K562 (cell line): ENCODE measurements at regions not wholly inside any gene's neighbourhood (a gene's known extent, or its start where the extent isn't known, plus 50 kb on each side); places are given as distances from the start of the nearest gene placed in this dataset.

Experiments
- ATAC-seq: fragments of 200-7000 bp; cut with Tn5 transposase; 3 replicates; pipeline ENCODE4 v1.9.1; 2020; ENCODE audit warnings: moderate library complexity
- BruUV-seq: library from RNA; stranded (reverse); fragments of 400-500 nt; replicated peaks from 2 replicates; lab custom pipeline; 2021; lab: Mats Ljungman, UMichigan
- CTCF ChIA-PET: fragments of 300-600 bp; formaldehyde crosslinking; extraction: SDS; loops from one replicate; lab custom pipeline; 2021; ENCODE audit warnings: low intra/inter-chr PET ratio; lab: Yijun Ruan, JAX
- POLR2A ChIA-PET: fragments of 300-600, 350-650 bp; sonication (Branson Sonifier 250); formaldehyde crosslinking; extraction: SDS; loops from one replicate; lab custom pipeline; 2021; ENCODE audit warnings: antibody characterized with exemption, inconsistent platforms; lab: Yijun Ruan, JAX
- DNase-seq, 4 experiments: peaks; one replicate each; pipeline versions ENCODE4 v3.0.0 to v3.0.0-alpha.2; 2011 to 2018; ENCODE audit warnings: low spot score in 3 of 4, mixed read lengths in 3 of 4; ENCODE audit errors: extremely low read depth in 1 of 4
- FAIRE-seq: peaks from 2 replicates; lab custom pipeline; 2011; peaks lifted over from hg19 to GRCh38; lab: Jason Lieb, UNC
- H2AFZ ChIP-seq: 2 replicates; pipeline ENCODE4 v1.6.0; 2011; ENCODE audit warnings: low read depth, low read length, control low read depth, inconsistent platforms
- H3K27ac ChIP-seq: fragments of 200-600 bp; 3 replicates; pipeline ENCODE4 v1.8.0; 2011; ENCODE audit warnings: low read depth, mild to moderate bottlenecking, control low read depth, inconsistent platforms, low read length, moderate library complexity, mixed read lengths; ENCODE audit errors: extremely low read depth
- H3K27me3 ChIP-seq, 2 experiments: fragments of 300-600 bp in 1 of 2; 2 replicates in 1 of 2; 3 replicates in 1 of 2; pipeline versions ENCODE4 v1.6.0 to v1.8.0; 2011; ENCODE audit warnings: inconsistent platforms in 2 of 2, low read length in 2 of 2, mild to moderate bottlenecking in 1 of 2, mixed read lengths in 1 of 2, moderate library complexity in 1 of 2; ENCODE audit not compliant: control insufficient read depth in 2 of 2, insufficient read depth in 2 of 2
- H3K36me3 ChIP-seq: fragments of 300-600 bp; 3 replicates; pipeline ENCODE4 v1.8.0; 2011; ENCODE audit warnings: mild to moderate bottlenecking, low read length, inconsistent platforms; ENCODE audit not compliant: control insufficient read depth, insufficient read depth
- H3K4me1 ChIP-seq, 2 experiments: fragments of 200-600 bp in 1 of 2; replicated peaks in 1 of 2; 2 replicates in 1 of 2; 3 replicates in 1 of 2; pipeline versions ENCODE4 v1.5.1 to v1.8.0; 2011; ENCODE audit warnings: inconsistent platforms in 2 of 2, low read length in 2 of 2, mild to moderate bottlenecking in 1 of 2, mixed read lengths in 1 of 2, moderate library complexity in 1 of 2; ENCODE audit not compliant: control insufficient read depth in 2 of 2, insufficient read depth in 2 of 2
- H3K4me2 ChIP-seq: 2 replicates; pipeline ENCODE4 v1.6.1; 2011; ENCODE audit warnings: low read length, control low read depth, inconsistent platforms, mixed read lengths; ENCODE audit not compliant: insufficient read depth
- H3K4me3 ChIP-seq: fragments of 200-600 bp; sonication (generic), shearing (Covaris generic); 2 replicates; pipeline ENCODE4 v1.5.1; 2016; ENCODE audit warnings: control low read depth, inconsistent platforms
- H3K79me2 ChIP-seq: fragments of 200-600 bp; 3 replicates; pipeline ENCODE4 v1.8.0; 2011; ENCODE audit warnings: low read length, inconsistent platforms; ENCODE audit not compliant: control insufficient read depth, insufficient read depth
- H3K9ac ChIP-seq, 2 experiments: 2 replicates each; pipeline versions ENCODE4 v1.6.0 to v1.6.1; 2011; ENCODE audit warnings: low read depth in 2 of 2, low read length in 2 of 2, control low read depth in 1 of 2, inconsistent platforms in 1 of 2, mild to moderate bottlenecking in 1 of 2, mixed read lengths in 1 of 2; ENCODE audit not compliant: insufficient read depth in 1 of 2
- H3K9me1 ChIP-seq: one replicate; pipeline ENCODE4 v1.6.0; 2011; ENCODE audit warnings: inconsistent platforms, mild to moderate bottlenecking, low read length, moderate library complexity; ENCODE audit not compliant: control insufficient read depth, insufficient read depth
- H3K9me3 ChIP-seq: replicated peaks from 2 replicates; pipeline ENCODE4 v1.5.1; 2011; ENCODE audit warnings: low read depth, low read length, inconsistent platforms; ENCODE audit not compliant: control insufficient read depth, insufficient read depth
- H4K20me1 ChIP-seq: replicated peaks from 2 replicates; pipeline ENCODE4 v1.6.1; 2011; ENCODE audit warnings: low read length, inconsistent platforms, mixed read lengths; ENCODE audit not compliant: control insufficient read depth, insufficient read depth
- BRCA1 ChIP-seq, 2 experiments: fragments of 450-650 bp in 1 of 2; sonication (generic) in 1 of 2; formaldehyde crosslinking in 1 of 2; IDR thresholded peaks; 2 replicates each; pipeline versions ENCODE4 v1.5.0 to v1.6.1; 2017 to 2020; ENCODE audit warnings: mild to moderate bottlenecking in 1 of 2, missing genetic modification reagents in 1 of 2
- CREB5 ChIP-seq: fragments of 250-450 bp; sonication (Bioruptor Pico); IDR thresholded peaks from 2 replicates; pipeline ENCODE4 v1.5.0; 2020; ENCODE audit warnings: mild to moderate bottlenecking
- CUX1 ChIP-seq: fragments of 200-800 bp; sonication (Bioruptor generic); IDR thresholded peaks from 2 replicates; pipeline ENCODE4 v1.6.1; 2016; ENCODE audit warnings: missing genetic modification characterization, missing compliant biosample characterization
- DACH1 ChIP-seq: fragments of 450-650 bp; IDR thresholded peaks from 2 replicates; pipeline ENCODE4 v1.6.1; 2018; ENCODE audit not compliant: partially characterized antibody
- DIDO1 ChIP-seq: fragments of 450-650 bp; IDR thresholded peaks from 2 replicates; pipeline ENCODE4 v1.6.1; 2016; ENCODE audit warnings: low read depth, missing biosample characterization, missing genetic modification characterization
- MYBL2 ChIP-seq, 2 experiments: fragments of 450-650 bp in 1 of 2; sonication (generic) in 1 of 2; formaldehyde crosslinking in 1 of 2; IDR thresholded peaks; 2 replicates each; pipeline versions ENCODE4 v1.6.1 to v1.8.1; 2017 to 2022; ENCODE audit warnings: borderline replicate concordance in 1 of 2, inconsistent platforms in 1 of 2, low read depth in 1 of 2, mild to moderate bottlenecking in 1 of 2, missing genetic modification reagents in 1 of 2, moderate library complexity in 1 of 2
- NCOA6 ChIP-seq: fragments of 450-650 bp; IDR thresholded peaks from 2 replicates; pipeline ENCODE4 v1.6.1; 2017; ENCODE audit warnings: mild to moderate bottlenecking
- NEUROD1 ChIP-seq: fragments of 150-350 bp; IDR thresholded peaks from 2 replicates; pipeline ENCODE4 v1.6.1; 2014; ENCODE audit warnings: borderline replicate concordance, low read length, low read depth; ENCODE audit not compliant: partially characterized antibody
- NFRKB ChIP-seq: fragments of 450-650 bp; IDR thresholded peaks from 2 replicates; pipeline ENCODE4 v1.6.1; 2016; ENCODE audit warnings: low read depth
- PRMT5 ChIP-seq: sonication (generic); formaldehyde crosslinking; IDR thresholded peaks from 2 replicates; pipeline ENCODE4 v1.5.0; 2020; ENCODE audit warnings: missing genetic modification reagents
- RHOXF2B ChIP-seq: fragments of 250-450 bp; sonication (Bioruptor Pico); conservative IDR thresholded peaks from 2 replicates; pipeline ENCODE4 v1.5.1; 2021
- ZNF316 ChIP-seq: fragments of 450-650 bp; IDR thresholded peaks from 2 replicates; pipeline ENCODE4 v1.6.1; 2016
- ZNF398 ChIP-seq: fragments of 250-450 bp; sonication (Bioruptor Pico); IDR thresholded peaks from 2 replicates; pipeline ENCODE4 v1.8.0; 2021; ENCODE audit warnings: moderate library complexity, mild to moderate bottlenecking, inconsistent platforms
- ZNF699 ChIP-seq: fragments of 250-450 bp; sonication (Bioruptor Pico); IDR thresholded peaks from 2 replicates; pipeline ENCODE4 v1.8.0; 2021; ENCODE audit warnings: mild to moderate bottlenecking, moderate library complexity; ENCODE audit not compliant: insufficient replicate concordance
- WGBS: fragments of 100-300 bp; shearing (Covaris generic); methylation state at CpG from one replicate; pipeline ENCODE4 v1.1.6; 2016; ENCODE audit warnings: low coverage, mixed read lengths; ENCODE audit not compliant: insufficient coverage; ENCODE audit errors: missing lambda C conversion rate; 5-methylcytosine and 5-hydroxymethylcytosine counted together
- in situ Hi-C: fragments of 300-500 bp; cut with MboI; formaldehyde crosslinking; loops from 4 replicates; pipeline ENCODE4 v1.15.0; 2018; ENCODE audit warnings: inconsistent platforms, mixed read lengths
- intact Hi-C: fragments of 100-400 bp; cut with micrococcal nuclease; formaldehyde crosslinking; loops from 2 replicates; pipeline ENCODE4 v1.14.2; 2022

DNA sequence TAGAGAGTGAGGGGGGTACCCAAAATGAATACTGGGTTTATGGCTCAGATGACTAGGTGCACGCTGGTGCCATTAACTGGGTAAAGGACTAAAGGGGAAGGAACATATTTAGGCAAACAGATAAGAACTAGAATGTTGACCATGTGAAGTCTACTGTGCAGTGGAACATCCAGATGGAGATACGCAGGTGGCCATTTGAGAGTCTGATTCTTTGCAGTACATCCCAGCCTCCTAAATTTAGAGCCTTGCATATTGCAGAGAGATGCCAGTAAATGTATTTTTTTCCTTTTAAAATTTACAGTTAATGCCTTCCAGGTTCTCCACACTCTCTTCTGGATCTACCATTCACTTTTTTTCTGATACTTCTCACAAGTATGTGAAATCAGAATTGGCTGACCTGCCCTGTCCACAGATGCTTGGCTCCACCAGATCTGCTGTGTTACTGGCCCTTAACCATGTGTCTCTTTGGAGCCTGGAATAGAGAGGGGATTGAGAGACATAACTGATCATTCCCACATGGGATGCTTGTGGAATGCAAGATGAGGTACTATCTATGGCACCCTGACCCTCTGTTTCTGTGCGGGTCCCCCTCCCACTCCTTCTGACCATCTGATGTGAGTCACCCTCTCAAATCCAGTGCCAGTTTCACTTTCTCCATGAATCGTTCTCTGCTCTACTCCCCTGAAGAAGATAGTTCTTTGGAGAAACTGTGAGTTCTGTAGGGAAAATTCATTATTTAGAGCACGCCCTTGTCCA is 77.0 kb upstream of the NCAM1 start:
- Histone ChIP-seq H3K9me1 (no peaks in the 10 kb centered on the region), H3K4me2 (no peak overlapping the region), H4K20me1 (no peaks in the 10 kb centered on the region), H3K9me3 (no peaks in the 10 kb centered on the region), H3K4me3 (no peak overlapping the region), H3K36me3 (no peaks in the 10 kb centered on the region), H3K9ac (no peak overlapping the region), H2AFZ (no peak overlapping the region), H3K27ac (no peak overlapping the region), H3K79me2 (no peaks in the 10 kb centered on the region), H3K27me3 (no peaks in the 10 kb centered on the region), H3K4me1 (peaks cover 0 to 3% of the 10 kb centered on the region in 2 experiments; a peak in 1 of 5 replicates)
- CTCF ChIA-PET = no interaction called here
- ATAC-seq (no peak), DNase-seq (no peak), FAIRE-seq (no peak)
- POLR2A ChIA-PET = no interaction called here
- in situ Hi-C loops = no loop called here
- no TSS peak for BruUV-seq
- WGBS = 0% methylated on average over 5 of the region's 5 CpGs
- intact Hi-C loops = no loop called here
- no peak for TF ChIP-seq CUX1 (CRISPR knock-in tag)
- TF ChIP-seq NCOA6 = no peak
- no peak for TF ChIP-seq ZNF316
- TF ChIP-seq DACH1 = no peak
- TF ChIP-seq ZNF398 (CRISPR knock-in tag) = no peak
- TF ChIP-seq NEUROD1 = no peak
- no peak for TF ChIP-seq NFRKB
- no peak for TF ChIP-seq BRCA1 (IDR thresholded peaks at IDR 0.05)
- TF ChIP-seq BRCA1 (CRISPR knock-in tag; IDR thresholded peaks at IDR 0.05) = no peak
- TF ChIP-seq ZNF699 (CRISPR knock-in tag) = no peak
- TF ChIP-seq RHOXF2B (CRISPR knock-in tag) = no peak
- no peak for TF ChIP-seq DIDO1 (tag)
- TF ChIP-seq PRMT5 = no peak
- TF ChIP-seq MYBL2 (IDR thresholded peaks at IDR 0.05; ENCODE audit: low read depth) = no peak
- TF ChIP-seq MYBL2 (CRISPR knock-in tag; IDR thresholded peaks at IDR 0.05; ENCODE audit: borderline replicate concordance) = no peak
- no peak for TF ChIP-seq CREB5 (CRISPR knock-in tag)
